Naive thymus-derived CD4-positive, alpha-beta T cell (primary cell): ENCODE measurements at regions not wholly inside any gene's neighbourhood (a gene's known extent, or its start where the extent isn't known, plus 50 kb on each side); places are given as distances from the start of the nearest gene placed in this dataset.

Experiments used
- ATAC-seq: fragments of 150-1000 bp; cut with Tn5 transposase; 2 replicates; pipeline ENCODE4 v1.10.0; 2021; ENCODE audit warnings: mild to moderate bottlenecking, moderate library complexity
- CTCF ChIA-PET: fragments of 350-600 bp; sonication (Branson Sonifier 250); formaldehyde crosslinking; loops from one replicate; lab custom pipeline; 2021; ENCODE audit warnings: antibody characterized with exemption; lab: Charles Lee
- POLR2A ChIA-PET: fragments of 350-600 bp; sonication (Branson Sonifier 250); formaldehyde crosslinking; loops from one replicate; lab custom pipeline; 2021; ENCODE audit warnings: antibody characterized with exemption, inconsistent platforms; lab: Charles Lee
- DNase-seq, 9 donors: peaks; one replicate each; pipeline versions ENCODE4 v3.0.0 to v3.0.0-alpha.2; 2020 to 2022; ENCODE audit warnings: mixed read lengths in 1 of 9
- H3K27ac ChIP-seq: one replicate; pipeline ENCODE4 v1.7.0; 2013; ENCODE audit warnings: mild to moderate bottlenecking, low read depth, low read length, moderate library complexity
- H3K27me3 ChIP-seq, 2 donors: one replicate each; pipeline ENCODE4 v1.7.0; 2013; ENCODE audit warnings: low read length in 2 of 2, mild to moderate bottlenecking in 2 of 2, moderate library complexity in 2 of 2; ENCODE audit not compliant: control insufficient read depth in 2 of 2, insufficient read depth in 2 of 2
- H3K36me3 ChIP-seq, 3 experiments: 1 replicate in 2 of 3; 2 replicates in 1 of 3; pipeline ENCODE4 v1.7.0; 2013; ENCODE audit warnings: low read length in 3 of 3, mild to moderate bottlenecking in 3 of 3, moderate library complexity in 1 of 3; ENCODE audit not compliant: insufficient read depth in 3 of 3, control insufficient read depth in 2 of 3
- H3K4me1 ChIP-seq, 2 donors: one replicate each; pipeline ENCODE4 v1.7.0; 2013; ENCODE audit warnings: low read length in 2 of 2, mild to moderate bottlenecking in 2 of 2, moderate library complexity in 1 of 2; ENCODE audit not compliant: control insufficient read depth in 2 of 2, insufficient read depth in 2 of 2
- H3K4me3 ChIP-seq: 2 replicates; pipeline ENCODE4 v1.7.0; 2013; ENCODE audit warnings: mild to moderate bottlenecking, low read length
- H3K9me3 ChIP-seq, 3 experiments: 1 replicate in 2 of 3; 2 replicates in 1 of 3; pipeline ENCODE4 v1.7.0; 2013; ENCODE audit warnings: low read length in 3 of 3; ENCODE audit not compliant: control insufficient read depth in 2 of 3
- H3K27ac Mint-ChIP-seq, 9 donors: one replicate each; pipeline ENCODE4 v1.8.0; 2020 to 2022; ENCODE audit warnings: mixed read lengths in 9 of 9, mild to moderate bottlenecking in 8 of 9, moderate library complexity in 5 of 9, inconsistent platforms in 2 of 9
- H3K27me3 Mint-ChIP-seq, 5 donors: one replicate each; pipeline ENCODE4 v1.8.0; 2021 to 2022; ENCODE audit warnings: mixed read lengths in 5 of 5, mild to moderate bottlenecking in 1 of 5
- H3K36me3 Mint-ChIP-seq, 5 donors: one replicate each; pipeline ENCODE4 v1.8.0; 2020 to 2022; ENCODE audit warnings: mixed read lengths in 5 of 5, mild to moderate bottlenecking in 3 of 5, inconsistent platforms in 1 of 5
- H3K4me1 Mint-ChIP-seq, 7 donors: one replicate each; pipeline ENCODE4 v1.8.0; 2020 to 2022; ENCODE audit warnings: mixed read lengths in 7 of 7, mild to moderate bottlenecking in 3 of 7, inconsistent platforms in 1 of 7
- H3K4me3 Mint-ChIP-seq, 10 donors: one replicate each; pipeline ENCODE4 v1.8.0; 2020 to 2022; ENCODE audit warnings: mild to moderate bottlenecking in 10 of 10, mixed read lengths in 10 of 10, moderate library complexity in 6 of 10, inconsistent platforms in 2 of 10
- H3K9me3 Mint-ChIP-seq, 11 donors: one replicate each; pipeline ENCODE4 v1.8.0; 2020 to 2022; ENCODE audit warnings: mixed read lengths in 11 of 11, mild to moderate bottlenecking in 4 of 11, inconsistent platforms in 1 of 11, moderate library complexity in 1 of 11
- intact Hi-C, 2 donors: fragments of 100-400 bp; cut with micrococcal nuclease; formaldehyde crosslinking; loops; one replicate each; pipeline ENCODE4 v1.15.1; 2023

GRCh38 chr13:60329221-60329923 is 67.6 kb upstream of the TDRD3 start:
- Histone ChIP-seq H3K4me3 (no peak overlapping the region), H3K36me3 (no peaks in the 10 kb centered on the region), H3K9me3 (no peaks in the 10 kb centered on the region), H3K4me1 (no peaks in the 10 kb centered on the region), H3K27ac (no peak overlapping the region), H3K27me3 (no peaks in the 10 kb centered on the region)
- H3K27ac Mint-ChIP-seq: peak overlapping the region in 1 of 9 donors; percentile 5
- ATAC-seq: no peak
- ChIA-PET CTCF (no interaction called here), POLR2A (no interaction called here)
- DNase-seq: peak in 1 of 9 donors; percentile 8
- no peaks in the 10 kb centered on the region for H3K36me3 Mint-ChIP-seq
- H3K4me1 Mint-ChIP-seq: peaks cover 0 to 5% (median 0%) of the 10 kb centered on the region in 7 donors
- intact Hi-C loops: loop anchor here in 1 of 2 donors (1.0 kb wide), 2 partner anchors 649 to 938 kb away; no protein-coding TSS in a partner anchor
- H3K27me3 Mint-ChIP-seq: peaks cover 0 to 21% (median 0%) of the 10 kb centered on the region in 5 donors
- H3K4me3 Mint-ChIP-seq: no peak overlapping the region
- H3K9me3 Mint-ChIP-seq: peaks cover 0 to 4% (median 0%) of the 10 kb centered on the region in 11 donors

GRCh38 chr13:60331249-60332012 is 65.6 kb upstream of the TDRD3 start:
- intact Hi-C loops: no loop called here
- CTCF ChIA-PET: interaction anchor here (0.7 kb wide), 1 partner anchor 8 kb away, joined by 3 read pairs; no protein-coding TSS in a partner anchor

GRCh38 chr13:60332682-60333081 is 64.3 kb upstream of the TDRD3 start:
- CTCF ChIA-PET: no interaction called here

More at GRCh38 chr13:60331249-60332012, 65.6 kb upstream of the TDRD3 start:
- DNase-seq (no peak), ATAC-seq (no peak)
- POLR2A ChIA-PET: no interaction called here
- H3K36me3 Mint-ChIP-seq: no peaks in the 10 kb centered on the region
- Histone ChIP-seq H3K4me1 (no peaks in the 10 kb centered on the region), H3K36me3 (no peaks in the 10 kb centered on the region), H3K4me3 (no peak overlapping the region), H3K27me3 (no peaks in the 10 kb centered on the region), H3K27ac (no peak overlapping the region), H3K9me3 (no peaks in the 10 kb centered on the region)
- no peak overlapping the region for H3K4me3 Mint-ChIP-seq
- peak overlapping the region in 1 of 9 donors; percentile 33 for H3K27ac Mint-ChIP-seq
- peaks cover 0 to 21% (median 0%) of the 10 kb centered on the region in 5 donors for H3K27me3 Mint-ChIP-seq
- peaks cover 0 to 4% (median 0%) of the 10 kb centered on the region in 11 donors for H3K9me3 Mint-ChIP-seq
- peaks cover 0 to 5% (median 0%) of the 10 kb centered on the region in 7 donors for H3K4me1 Mint-ChIP-seq

GRCh38 chr13:60334310-60334709 is 62.7 kb upstream of the TDRD3 start:
- H3K27ac ChIP-seq: no peak overlapping the region
- no peaks in the 10 kb centered on the region for H3K36me3 ChIP-seq
- no peaks in the 10 kb centered on the region for H3K27me3 ChIP-seq
- POLR2A ChIA-PET: interaction anchor here (0.9 kb wide), 1 partner anchor 9 kb away, joined by 5 read pairs; no protein-coding TSS in a partner anchor
- no peak for ATAC-seq
- Mint-ChIP-seq H3K36me3 (no peaks in the 10 kb centered on the region), H3K4me3 (no peak overlapping the region), H3K27me3 (peaks cover 3 to 16% (median 8%) of the 10 kb centered on the region in 5 donors), H3K9me3 (peaks cover 0 to 4% (median 0%) of the 10 kb centered on the region in 11 donors), H3K4me1 (peaks cover 0 to 5% (median 0%) of the 10 kb centered on the region in 7 donors), H3K27ac (no peak overlapping the region)
- H3K4me3 ChIP-seq: no peak overlapping the region
- H3K9me3 ChIP-seq: no peaks in the 10 kb centered on the region
- no peaks in the 10 kb centered on the region for H3K4me1 ChIP-seq
- CTCF ChIA-PET: interaction anchor here (0.7 kb wide), 1 partner anchor 127 kb away, joined by 3 read pairs; no protein-coding TSS in a partner anchor
- intact Hi-C loops: loop anchor here in 1 of 2 donors (2.0 kb wide), 1 partner anchor 654 kb away; no protein-coding TSS in a partner anchor
- DNase-seq: no peak

More at GRCh38 chr13:60332682-60333081, 64.3 kb upstream of the TDRD3 start:
- DNase-seq (no peak), ATAC-seq (no peak)
- POLR2A ChIA-PET: interaction anchor here (0.8 kb wide), 1 partner anchor 8 kb away, joined by 5 read pairs; no protein-coding TSS in a partner anchor
- peaks cover 0 to 16% (median under 1%) of the 10 kb centered on the region in 5 donors for H3K27me3 Mint-ChIP-seq
- H3K9me3 ChIP-seq: no peaks in the 10 kb centered on the region
- no peak overlapping the region for H3K27ac ChIP-seq
- intact Hi-C loops: no loop called here
- no peaks in the 10 kb centered on the region for H3K36me3 Mint-ChIP-seq
- H3K4me3 ChIP-seq: no peak overlapping the region
- H3K4me1 ChIP-seq: no peaks in the 10 kb centered on the region
- H3K9me3 Mint-ChIP-seq: peaks cover 0 to 4% (median 0%) of the 10 kb centered on the region in 11 donors
- no peak overlapping the region for H3K4me3 Mint-ChIP-seq
- peaks cover 0 to 5% (median 0%) of the 10 kb centered on the region in 7 donors for H3K4me1 Mint-ChIP-seq
- H3K27ac Mint-ChIP-seq: no peak overlapping the region
- H3K36me3 ChIP-seq: no peaks in the 10 kb centered on the region
- no peaks in the 10 kb centered on the region for H3K27me3 ChIP-seq

- Mint-ChIP-seq H3K27ac (no peak overlapping the region), H3K9me3 (peaks cover 0 to 4% (median 0%) of the 10 kb centered on the region in 11 donors), H3K36me3 (no peaks in the 10 kb centered on the region), H3K27me3 (peaks cover 6 to 16% (median 11%) of the 10 kb centered on the region in 5 donors), H3K4me3 (no peak overlapping the region), H3K4me1 (no peaks in the 10 kb centered on the region)
- H3K4me3 ChIP-seq: no peak overlapping the region
- POLR2A ChIA-PET: no interaction called here
- H3K27me3 ChIP-seq: no peaks in the 10 kb centered on the region
- CTCF ChIA-PET: interaction anchor here (0.7 to 1.1 kb wide), 2 partner anchors 8 to 944 kb away, joined by 3 to 4 read pairs; no protein-coding TSS in a partner anchor
- intact Hi-C loops: loop anchor here (1.0 to 5.0 kb wide), 5 partner anchors 96 to 944 kb away; no protein-coding TSS in a partner anchor
- H3K9me3 ChIP-seq: no peaks in the 10 kb centered on the region
- H3K27ac ChIP-seq: no peak overlapping the region
- H3K4me1 ChIP-seq: no peaks in the 10 kb centered on the region
- no peaks in the 10 kb centered on the region for H3K36me3 ChIP-seq
- ATAC-seq: no peak
- DNase-seq: peak in 3 of 9 donors; percentile 3 to 8 (median 4)
Measured at GRCh38 chr13:60335531-60335930, 61.5 kb upstream of the TDRD3 start.

- Mint-ChIP-seq H3K4me3 (no peak overlapping the region), H3K4me1 (no peaks in the 10 kb centered on the region), H3K9me3 (peaks cover 0 to 9% (median 2%) of the 10 kb centered on the region in 11 donors), H3K27me3 (peaks cover 6 to 30% (median 25%) of the 10 kb centered on the region in 5 donors), H3K36me3 (peaks cover 0 to 3% (median 0%) of the 10 kb centered on the region in 5 donors), H3K27ac (no peak overlapping the region)
- intact Hi-C loops: loop anchor here in 1 of 2 donors (5.0 kb wide), 1 partner anchor 94 kb away; no protein-coding TSS in a partner anchor
- no peak for ATAC-seq
- no peak for DNase-seq
- no peaks in the 10 kb centered on the region for H3K4me1 ChIP-seq
- H3K27me3 ChIP-seq: no peaks in the 10 kb centered on the region
- H3K27ac ChIP-seq: no peak overlapping the region
- ChIA-PET POLR2A (no interaction called here), CTCF (interaction anchor here (0.6 kb wide), 1 partner anchor 10 kb away, joined by 3 read pairs; no protein-coding TSS in a partner anchor)
- H3K9me3 ChIP-seq: no peaks in the 10 kb centered on the region
- no peak overlapping the region for H3K4me3 ChIP-seq
- H3K36me3 ChIP-seq: no peaks in the 10 kb centered on the region
Measured at GRCh38 chr13:60338754-60339153, 58.3 kb upstream of the TDRD3 start.
